IMR-90 (cell line): ENCODE measurements at regions not wholly inside any gene's neighbourhood (a gene's known extent, or its start where the extent isn't known, plus 50 kb on each side); places are given as distances from the start of the nearest gene placed in this dataset.

Experiments used
- ATAC-seq: fragments of 200-7000 bp; cut with Tn5 transposase; 2 replicates; pipeline ENCODE4 v1.9.1; 2020; ENCODE audit warnings: low read depth, mild to moderate bottlenecking, moderate library complexity
- BruUV-seq: library from RNA; stranded (reverse); fragments of 400-500 nt; replicated peaks from 2 replicates; lab custom pipeline; 2021; lab: Mats Ljungman, UMichigan
- CTCF ChIA-PET: fragments of 300-600 bp; formaldehyde crosslinking; extraction: SDS; loops from one replicate; lab custom pipeline; 2021; ENCODE audit warnings: antibody characterized with exemption; lab: Yijun Ruan, JAX
- POLR2A ChIA-PET: fragments of 300-600 bp; sonication (Branson Sonifier 250); formaldehyde crosslinking; loops from one replicate; lab custom pipeline; 2022; ENCODE audit warnings: antibody characterized with exemption; ENCODE audit not compliant: unreplicated experiment; lab: Charles Lee
- DNase-seq: peaks from one replicate; pipeline ENCODE4 v3.0.0; 2013
- H2AFZ ChIP-seq: replicated peaks from 2 replicates; pipeline ENCODE3; 2013; ENCODE audit warnings: low read length, mild to moderate bottlenecking; ENCODE audit not compliant: poor library complexity
- H2AK5ac ChIP-seq: 2 replicates; pipeline ENCODE4 v1.6.1; 2013; ENCODE audit warnings: low read depth, low read length, inconsistent platforms
- H2AK9ac ChIP-seq: replicated peaks from 2 replicates; pipeline ENCODE3; 2013; ENCODE audit warnings: mild to moderate bottlenecking, low read depth, low read length, moderate library complexity; ENCODE audit not compliant: poor library complexity
- H2BK120ac ChIP-seq: 2 replicates; pipeline ENCODE4 v1.6.1; 2013; ENCODE audit warnings: low read depth, low read length, inconsistent platforms
- H2BK15ac ChIP-seq: 3 replicates; pipeline ENCODE4 v1.6.1; 2013; ENCODE audit warnings: low read depth, low read length, inconsistent platforms
- H2BK20ac ChIP-seq: 2 replicates; pipeline ENCODE4 v1.6.1; 2013; ENCODE audit warnings: low read depth, mild to moderate bottlenecking, inconsistent platforms, low read length, moderate library complexity
- H2BK5ac ChIP-seq: 2 replicates; pipeline ENCODE4 v1.6.1; 2013; ENCODE audit warnings: mild to moderate bottlenecking, low read depth, low read length, inconsistent platforms; ENCODE audit not compliant: poor library complexity, severe bottlenecking
- H3K14ac ChIP-seq: replicated peaks from 2 replicates; pipeline ENCODE4 v1.6.1; 2013; ENCODE audit warnings: low read depth, low read length, inconsistent platforms
- H3K18ac ChIP-seq: 2 replicates; pipeline ENCODE4 v1.6.1; 2013; ENCODE audit warnings: low read depth, low read length, control low read depth
- H3K23ac ChIP-seq: 2 replicates; pipeline ENCODE4 v1.6.1; 2013; ENCODE audit warnings: low read depth, low read length, inconsistent platforms
- H3K27ac ChIP-seq: 2 replicates; pipeline ENCODE4 v1.5.1; 2013; ENCODE audit warnings: mild to moderate bottlenecking, control low read depth, low read length; ENCODE audit not compliant: insufficient read depth
- H3K27me3 ChIP-seq: 2 replicates; pipeline ENCODE4 v1.6.1; 2013; ENCODE audit warnings: low read length; ENCODE audit not compliant: control insufficient read depth, insufficient read depth
- H3K36me3 ChIP-seq: 2 replicates; pipeline ENCODE4 v1.6.1; 2013; ENCODE audit warnings: low read length, mixed read lengths; ENCODE audit not compliant: control insufficient read depth, insufficient read depth
- H3K4ac ChIP-seq: 2 replicates; pipeline ENCODE4 v1.6.1; 2013; ENCODE audit warnings: low read depth, low read length, inconsistent platforms
- H3K4me1 ChIP-seq: 2 replicates; pipeline ENCODE4 v1.6.1; 2013; ENCODE audit warnings: low read length, mixed read lengths; ENCODE audit not compliant: control insufficient read depth, insufficient read depth
- H3K4me2 ChIP-seq: 2 replicates; pipeline ENCODE4 v1.6.1; 2013; ENCODE audit warnings: low read depth, mild to moderate bottlenecking, control low read depth, low read length, moderate library complexity
- H3K4me3 ChIP-seq: 2 replicates; pipeline ENCODE4 v1.5.1; 2013; ENCODE audit warnings: low read depth, mild to moderate bottlenecking, control low read depth, low read length, moderate library complexity; ENCODE audit not compliant: insufficient read depth
- H3K56ac ChIP-seq: 2 replicates; pipeline ENCODE4 v1.6.1; 2013; ENCODE audit warnings: low read length, inconsistent platforms; ENCODE audit not compliant: insufficient read depth; ENCODE audit errors: extremely low read depth
- H3K79me1 ChIP-seq, 2 experiments: 2 replicates each; pipeline ENCODE4 v1.6.1; 2013; ENCODE audit warnings: low read length in 2 of 2, inconsistent platforms in 1 of 2, low read depth in 1 of 2
- H3K9ac ChIP-seq: 2 replicates; pipeline ENCODE4 v1.6.1; 2013; ENCODE audit warnings: low read depth, low read length, control low read depth
- H3K9me1 ChIP-seq: 2 replicates; pipeline ENCODE4 v1.6.1; 2013; ENCODE audit warnings: low read length, inconsistent platforms; ENCODE audit not compliant: insufficient read depth
- H3K9me3 ChIP-seq: 2 replicates; pipeline ENCODE4 v1.6.1; 2013; ENCODE audit warnings: low read length; ENCODE audit not compliant: control insufficient read depth, insufficient read depth
- H4K20me1 ChIP-seq: 2 replicates; pipeline ENCODE4 v1.6.1; 2013; ENCODE audit warnings: low read length, inconsistent platforms; ENCODE audit not compliant: insufficient read depth
- H4K5ac ChIP-seq: 2 replicates; pipeline ENCODE4 v1.6.1; 2013; ENCODE audit warnings: mild to moderate bottlenecking, low read depth, low read length, control low read depth
- H4K8ac ChIP-seq, 2 experiments: 2 replicates each; pipeline ENCODE4 v1.6.1; 2013; ENCODE audit warnings: low read depth in 2 of 2, low read length in 2 of 2, control low read depth in 1 of 2, inconsistent platforms in 1 of 2
- H4K91ac ChIP-seq: 2 replicates; pipeline ENCODE4 v1.6.1; 2013; ENCODE audit warnings: low read depth, low read length, inconsistent platforms; ENCODE audit not compliant: insufficient read depth
- MXI1 ChIP-seq: IDR thresholded peaks from 2 replicates; pipeline ENCODE4 v1.6.1; 2012; ENCODE audit warnings: low read depth, mild to moderate bottlenecking, low read length, moderate library complexity, borderline replicate concordance
- NFE2L2 ChIP-seq: fragments of 150-350 bp; IDR thresholded peaks from 2 replicates; pipeline ENCODE4 v1.6.1; 2016; ENCODE audit warnings: low read depth, mild to moderate bottlenecking, low read length
- RCOR1 ChIP-seq: IDR thresholded peaks from 2 replicates; pipeline ENCODE4 v1.6.1; 2012; ENCODE audit warnings: mild to moderate bottlenecking, low read length, improper control_type of control experiment; ENCODE audit not compliant: insufficient replicate concordance
- WGBS, 2 experiments: methylation state at CpG; one replicate each; pipeline versions ENCODE4 v1.1.5 to v1.1.7; 2013; ENCODE audit warnings: missing lambda C conversion rate in 2 of 2; ENCODE audit not compliant: insufficient read length in 1 of 2; ENCODE audit errors: extremely low coverage in 2 of 2; 5-methylcytosine and 5-hydroxymethylcytosine counted together
- dilution Hi-C: fragments of 300-500 bp; cut with HindIII; formaldehyde crosslinking; loops from one replicate; pipeline ENCODE4 v1.14.3; 2018; ENCODE audit warnings: low sequenced_read_pairs; ENCODE audit not compliant: unreplicated experiment
- in situ Hi-C: fragments of 300-500 bp; cut with MboI; formaldehyde crosslinking; loops from 3 replicates; pipeline ENCODE4 v1.14.3; 2019; ENCODE audit warnings: low sequenced_read_pairs, inconsistent platforms, mixed read lengths
- intact Hi-C: fragments of 100-400 bp; cut with micrococcal nuclease; formaldehyde crosslinking; loops from 2 replicates; pipeline ENCODE4 v1.10.0; 2022
- TF ChIP-seq, protein P1 (sequence below): fragments of 150-350 bp; IDR thresholded peaks from 2 replicates; pipeline ENCODE4 v1.6.1; 2017; ENCODE audit warnings: mild to moderate bottlenecking, antibody characterized with exemption, low read length, low read depth

GRCh38 chr2:138221358-138221757, 257.1 kb downstream of the HNMT start:
- Histone ChIP-seq H4K91ac (no peak overlapping the region), H3K9me1 (no peaks in the 10 kb centered on the region), H2BK20ac (no peak overlapping the region), H3K4me2 (no peak overlapping the region), H3K9ac (no peak overlapping the region), H2AFZ (no peak overlapping the region), H3K23ac (no peak overlapping the region), H3K56ac (no peak overlapping the region), H3K4me3 (no peak overlapping the region), H3K14ac (no peak overlapping the region), H3K18ac (no peak overlapping the region), H3K79me1 (no peaks in the 10 kb centered on the region), H3K4ac (no peak overlapping the region), H3K9me3 (no peaks in the 10 kb centered on the region), H3K4me1 (no peaks in the 10 kb centered on the region), H3K27ac (no peak overlapping the region), H4K5ac (no peak overlapping the region), H2AK9ac (no peak overlapping the region), H3K27me3 (no peaks in the 10 kb centered on the region), H4K20me1 (no peaks in the 10 kb centered on the region), H2AK5ac (no peak overlapping the region), H2BK5ac (no peak overlapping the region), H4K8ac (no peak overlapping the region), H2BK15ac (no peak overlapping the region), H3K36me3 (no peaks in the 10 kb centered on the region), H2BK120ac (no peak overlapping the region)
- dilution Hi-C loops (no loop called here), intact Hi-C loops (no loop called here), in situ Hi-C loops (no loop called here)
- WGBS, 2 experiments, result 100% methylated on average over 1 of the region's 4 CpGs; no CpG with 5 or more reads in 1 of the 2 experiments
- ATAC-seq (no peak), DNase-seq (no peak)
- no peak for TF ChIP-seq RCOR1
- TF ChIP-seq, protein P1, sequence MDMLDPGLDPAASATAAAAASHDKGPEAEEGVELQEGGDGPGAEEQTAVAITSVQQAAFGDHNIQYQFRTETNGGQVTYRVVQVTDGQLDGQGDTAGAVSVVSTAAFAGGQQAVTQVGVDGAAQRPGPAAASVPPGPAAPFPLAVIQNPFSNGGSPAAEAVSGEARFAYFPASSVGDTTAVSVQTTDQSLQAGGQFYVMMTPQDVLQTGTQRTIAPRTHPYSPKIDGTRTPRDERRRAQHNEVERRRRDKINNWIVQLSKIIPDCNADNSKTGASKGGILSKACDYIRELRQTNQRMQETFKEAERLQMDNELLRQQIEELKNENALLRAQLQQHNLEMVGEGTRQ, result no peak
- no peak for TF ChIP-seq NFE2L2
- TF ChIP-seq MXI1, result no peak
- ChIA-PET POLR2A (no interaction called here), CTCF (no interaction called here)
- no TSS peak for BruUV-seq
